ENCODE measurements at regions not wholly inside any gene's neighbourhood (a gene's known extent, or its start where the extent isn't known, plus 50 kb on each side); places are given as distances from the start of the nearest gene placed in this dataset.

DNA sequence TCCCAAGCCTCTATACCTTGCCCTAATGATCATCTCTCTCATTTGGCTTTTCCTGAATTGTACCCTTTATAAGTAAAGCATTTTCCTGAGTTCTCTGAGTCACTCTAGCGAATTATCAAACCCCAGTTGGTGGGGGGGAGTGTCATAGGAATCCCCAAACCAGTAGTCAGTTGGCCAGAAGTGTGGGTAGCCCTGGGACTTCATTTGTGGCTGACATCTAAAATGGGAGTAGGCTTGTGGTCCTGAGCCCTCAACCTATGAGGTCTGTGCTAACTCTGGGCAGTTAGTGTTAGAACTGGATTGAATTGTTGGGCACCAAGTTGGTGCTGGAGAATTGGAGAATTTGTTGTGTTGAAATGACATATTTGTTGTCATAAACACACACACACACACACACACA, 91.3 kb downstream of the BBS10 start:
- no peak for DNase-seq

DNA sequence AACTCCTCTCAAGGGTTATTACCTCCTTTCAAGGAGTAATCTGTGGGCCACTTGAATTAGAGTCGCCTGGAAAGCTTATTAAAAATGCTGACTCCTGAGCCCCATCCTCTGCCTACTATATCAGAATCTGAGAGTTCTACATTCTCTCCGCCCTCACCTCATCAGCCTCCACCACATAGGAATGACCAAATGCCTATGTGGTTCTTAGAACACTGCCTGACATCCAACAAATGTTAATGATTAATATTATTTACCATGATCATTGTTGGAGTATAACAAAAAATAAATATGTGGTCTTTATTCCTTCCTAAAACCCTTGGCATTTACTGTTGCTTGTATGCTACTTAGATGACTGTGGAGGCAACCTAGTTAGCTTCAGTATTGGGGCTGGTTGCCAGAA, 91.9 kb downstream of the BBS10 start:
- DNase-seq = no peak

DNA sequence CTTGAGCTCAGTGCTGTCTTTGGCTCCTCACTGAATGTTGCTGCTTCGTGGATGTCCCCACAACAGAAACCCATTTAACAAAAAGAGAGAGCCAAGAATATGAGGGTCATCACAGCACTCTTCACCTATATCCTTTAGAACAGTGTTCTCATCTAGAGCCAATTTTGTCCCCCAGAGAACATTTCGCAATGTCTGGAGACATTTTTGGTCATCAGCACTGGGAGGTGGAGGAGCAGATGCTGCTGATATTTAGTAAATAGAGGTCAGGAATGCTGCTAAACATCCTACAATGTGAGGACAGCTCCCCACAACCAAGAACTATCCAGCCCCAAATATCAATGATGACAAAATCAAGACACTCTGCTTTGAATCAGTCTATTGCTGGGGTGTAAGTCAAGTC, 92.5 kb downstream of the BBS10 start:
- DNase-seq = no peak

DNA sequence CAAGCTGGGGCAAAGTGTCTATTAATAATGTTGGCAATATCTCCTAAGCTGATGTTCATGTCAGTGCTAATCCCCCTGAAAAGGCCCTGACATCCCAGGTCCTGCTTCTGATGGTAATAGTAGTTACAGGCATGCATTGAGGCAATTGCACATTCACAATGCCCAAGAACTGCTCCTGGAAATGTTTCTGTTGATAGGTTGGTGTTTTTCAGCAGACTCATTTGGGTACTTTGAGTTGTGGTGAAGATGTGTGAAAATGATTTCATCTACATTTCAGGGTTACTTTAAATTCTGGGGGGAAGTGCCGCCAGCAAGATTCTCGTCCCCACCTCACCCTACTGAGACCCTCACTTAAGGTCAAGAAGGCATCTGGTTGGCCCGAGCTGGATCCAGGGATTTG, 92.9 kb downstream of the BBS10 start:
- no peak for DNase-seq

DNA sequence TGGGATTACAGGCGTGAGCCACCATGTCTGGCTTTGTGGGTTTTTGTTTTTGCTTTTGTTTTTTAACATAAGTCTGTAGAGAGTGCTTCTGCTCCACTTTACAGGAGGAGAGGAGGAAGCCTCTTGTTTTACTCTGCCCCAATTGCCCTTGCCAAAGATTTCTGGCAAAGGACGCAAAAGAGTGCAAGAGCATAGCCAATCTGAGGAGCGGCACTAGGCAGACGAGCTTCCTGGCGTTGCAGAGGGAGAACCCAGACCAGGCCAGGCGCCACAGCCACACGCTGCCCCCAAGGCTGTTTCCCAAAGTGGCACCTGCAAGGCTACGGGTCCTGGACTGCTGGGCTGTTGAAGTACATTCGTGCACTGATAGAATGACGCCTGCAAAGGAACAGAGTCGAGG, 96.2 kb downstream of the BBS10 start:
- no peak for DNase-seq

DNA sequence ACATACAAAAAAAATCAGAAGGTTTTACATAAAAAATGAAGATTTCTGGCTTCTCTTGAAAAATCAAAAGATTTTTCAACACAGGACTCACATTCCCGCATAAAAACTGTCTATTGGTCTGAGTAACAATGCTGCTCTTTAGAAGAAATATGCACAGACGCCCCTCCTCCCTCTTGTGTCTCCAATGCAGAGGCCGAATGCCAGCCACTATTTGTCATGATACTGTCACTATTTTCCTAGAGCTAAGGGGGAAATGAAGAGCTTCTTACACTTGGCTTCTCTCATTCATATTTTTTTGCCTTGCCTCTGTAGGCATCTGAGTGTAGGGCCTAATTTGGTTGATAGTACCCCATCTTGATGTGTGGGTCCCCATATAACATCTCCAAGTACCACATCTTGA, 98.0 kb downstream of the BBS10 start:
- no peak for DNase-seq

DNA sequence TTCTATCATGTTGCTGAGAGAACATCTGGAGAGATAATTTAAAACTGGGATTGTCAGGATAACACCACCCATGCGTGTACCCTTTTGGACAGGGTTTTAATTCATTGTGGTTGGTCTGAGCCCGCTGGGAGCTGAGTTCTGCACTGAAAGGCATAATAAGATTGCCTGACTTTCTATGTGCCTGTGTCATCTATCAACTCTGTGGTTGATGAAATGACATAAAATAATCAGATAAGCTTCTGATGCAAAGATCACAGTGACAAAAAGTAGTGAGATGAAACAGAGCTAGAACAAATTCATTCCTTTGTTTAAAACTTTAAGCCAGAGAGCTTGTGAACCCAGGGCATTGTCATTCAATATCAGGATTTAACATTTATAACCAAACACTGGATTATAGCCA, 98.7 kb downstream of the BBS10 start:
- no peak for DNase-seq

DNA sequence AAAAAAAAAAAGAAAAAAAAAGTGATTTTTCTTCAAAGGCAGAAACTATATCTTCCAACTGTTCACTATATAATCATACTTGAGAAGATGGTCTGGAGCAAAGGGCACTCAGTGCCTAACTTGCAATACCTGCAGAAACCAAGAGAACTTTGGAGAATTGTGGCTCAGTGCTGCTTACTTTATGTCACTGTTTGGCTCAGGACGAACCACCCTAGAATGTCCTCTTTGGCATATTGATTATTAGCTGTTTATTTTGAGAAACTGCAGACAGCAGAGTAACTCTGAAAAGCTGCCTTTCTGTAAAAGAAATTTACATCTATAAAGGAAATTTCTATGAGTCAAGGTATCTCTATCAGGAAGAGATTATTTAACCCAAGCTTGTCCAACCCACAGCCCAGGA, 100.2 kb downstream of the BBS10 start:
- DNase-seq = no peak

DNA sequence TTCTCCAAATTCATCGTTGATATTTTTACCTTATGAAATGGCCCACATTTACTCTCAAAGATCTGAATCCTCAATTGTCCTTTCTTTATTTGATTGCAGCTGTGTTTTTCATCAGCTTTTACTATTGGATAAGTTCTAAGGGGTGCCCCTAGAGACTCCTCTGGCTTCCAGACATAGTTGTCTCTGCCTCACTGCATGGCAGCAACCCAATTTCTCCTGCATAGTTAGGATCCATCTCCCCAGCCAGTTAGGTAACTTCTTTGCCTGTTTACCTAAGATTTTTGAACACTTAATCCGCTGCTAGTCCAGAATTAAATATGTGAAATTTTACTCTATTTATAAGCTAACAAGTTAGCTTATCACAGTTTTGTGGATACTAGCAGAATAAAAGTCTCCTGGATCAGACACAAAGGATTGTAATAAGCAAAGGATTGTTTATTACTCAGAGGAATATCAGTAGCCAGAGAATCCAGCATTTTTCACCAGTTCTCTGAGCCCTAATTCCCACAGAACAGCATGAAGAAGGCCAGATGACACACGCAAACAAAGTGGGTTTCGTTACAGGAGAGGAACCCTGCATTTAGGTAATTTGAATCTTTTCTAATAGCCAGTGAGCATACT, 101.1 kb downstream of the BBS10 start:
- no peak for DNase-seq

DNA sequence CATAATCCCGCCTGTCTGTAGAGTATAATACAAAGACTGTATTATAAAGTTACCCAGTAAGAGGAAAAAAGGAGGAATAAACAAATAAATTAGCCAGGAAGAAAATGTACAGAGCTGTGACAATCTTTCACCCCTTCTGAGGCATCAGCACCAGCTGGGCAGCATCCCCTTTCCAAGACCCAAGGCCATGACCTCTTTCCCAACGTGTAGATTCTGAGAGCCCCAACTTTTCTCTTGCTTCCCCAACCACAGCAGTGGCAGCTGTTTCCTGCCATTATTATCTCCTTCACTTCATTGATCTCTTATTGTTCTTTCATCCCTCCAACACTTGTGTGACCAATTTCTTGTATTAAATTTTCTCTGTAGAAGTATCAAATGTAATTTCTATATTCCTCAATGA, 101.6 kb downstream of the BBS10 start:
- no peak for DNase-seq

DNA sequence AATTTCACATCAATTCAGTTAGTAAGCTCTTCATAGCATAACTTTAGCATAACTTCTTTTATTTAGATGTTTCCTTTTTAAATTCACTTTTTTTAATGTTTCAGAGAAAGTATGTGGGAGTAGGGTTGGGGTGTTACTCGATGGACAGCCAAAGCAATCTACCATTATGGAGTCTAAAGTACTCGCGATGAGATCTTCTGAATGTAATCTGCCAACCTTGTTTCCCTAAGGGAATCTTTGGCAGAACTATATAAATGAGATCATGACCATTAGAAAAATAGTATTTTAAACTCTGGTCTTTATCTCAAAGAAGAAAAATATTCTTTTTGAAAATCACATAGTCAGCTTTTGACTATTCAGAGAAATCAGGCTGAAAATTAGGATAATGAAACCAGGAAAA, 103.9 kb downstream of the BBS10 start:
- DNase-seq = no peak

DNA sequence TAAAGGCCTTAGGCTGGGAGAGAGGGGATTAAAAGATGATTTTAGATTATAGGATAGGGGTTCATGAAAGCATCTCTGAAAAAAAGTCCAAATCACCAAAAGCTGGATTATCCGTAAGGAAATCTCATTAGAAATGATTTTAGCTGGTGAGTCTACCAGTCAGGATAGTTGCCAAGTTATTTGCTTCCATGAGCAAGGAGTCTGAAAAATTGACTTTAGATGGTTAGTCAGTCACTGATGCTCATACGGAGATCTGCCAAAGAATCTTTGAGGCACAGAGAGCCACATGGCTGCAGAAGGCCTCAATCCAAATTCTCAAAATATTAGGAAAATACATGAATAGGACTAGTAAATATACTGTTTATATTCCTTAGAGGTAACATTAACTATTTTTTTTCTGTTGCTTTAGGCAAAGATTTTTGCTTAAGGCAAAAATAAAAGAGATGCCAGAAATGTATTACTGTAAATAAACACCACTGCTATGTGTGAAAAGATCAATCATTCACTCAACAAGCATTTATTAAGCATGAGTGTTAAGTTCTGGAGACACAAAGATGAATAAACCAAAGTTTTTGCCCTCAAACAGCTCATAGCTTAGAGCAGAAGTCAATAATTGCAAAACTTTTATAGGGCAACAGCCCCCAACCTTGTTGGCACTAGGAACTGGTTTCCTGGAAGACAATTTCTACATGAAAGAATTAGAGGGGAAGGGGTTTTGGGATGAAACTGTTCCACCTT, 105.2 kb downstream of the BBS10 start:
- no peak for DNase-seq

DNA sequence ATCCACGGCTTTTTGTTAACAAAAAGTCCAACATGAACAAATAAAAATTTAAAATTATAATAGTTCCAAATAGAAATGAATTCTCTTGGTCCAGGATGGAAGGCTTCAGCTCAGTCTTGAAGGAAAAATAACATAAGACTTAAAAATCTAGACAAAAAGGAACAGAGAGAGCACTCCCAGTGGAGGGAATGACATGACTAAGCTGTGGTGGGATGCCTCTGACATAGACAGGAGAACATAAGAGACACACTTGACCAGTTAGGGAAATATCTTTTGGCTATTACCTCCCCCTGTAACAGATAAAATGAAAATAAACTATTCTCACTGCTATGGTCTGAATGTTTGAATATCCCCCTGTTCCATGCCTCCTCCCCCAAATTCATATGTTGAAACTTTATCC, 106.8 kb downstream of the BBS10 start:
- DNase-seq = no peak

DNA sequence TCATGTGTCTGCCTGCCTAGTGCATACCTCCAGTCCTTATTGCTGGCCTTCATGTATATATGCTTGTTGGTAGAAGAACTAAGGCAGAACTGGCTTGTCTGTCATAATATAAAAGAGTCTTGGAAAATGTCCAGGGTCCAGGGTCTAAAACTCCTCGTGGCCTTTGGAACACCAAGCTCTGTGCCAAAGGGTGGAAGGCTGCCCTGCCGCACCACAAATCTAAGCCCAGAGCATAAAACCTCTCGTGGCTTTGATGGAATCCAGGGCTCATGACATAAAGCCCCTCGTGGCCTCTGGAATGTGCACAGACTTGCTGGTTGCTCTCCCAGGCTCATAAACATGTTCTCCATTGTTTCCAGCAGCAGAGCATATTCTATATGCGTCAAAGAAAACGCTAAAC, 107.9 kb downstream of the BBS10 start:
- no peak for DNase-seq

DNA sequence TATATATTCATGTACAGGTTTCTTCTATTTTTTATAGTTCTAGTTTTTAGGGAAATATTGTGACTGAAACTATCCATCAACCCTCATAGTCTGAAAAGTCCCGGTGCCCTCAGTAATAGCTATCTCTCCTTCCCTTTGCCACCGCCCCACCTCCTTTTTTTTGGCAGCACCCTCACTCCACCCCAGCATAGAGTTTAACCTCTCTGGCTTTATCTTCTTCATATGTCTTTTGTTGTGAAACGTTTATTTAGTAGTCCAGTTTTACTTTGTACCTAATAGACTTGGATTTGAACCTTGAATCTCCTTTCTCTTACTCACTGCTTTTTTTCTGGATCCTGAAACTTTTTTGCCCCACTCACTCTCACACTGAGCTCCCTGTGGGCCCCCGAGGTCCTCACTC, 109.5 kb downstream of the BBS10 start:
- no peak for DNase-seq

DNA sequence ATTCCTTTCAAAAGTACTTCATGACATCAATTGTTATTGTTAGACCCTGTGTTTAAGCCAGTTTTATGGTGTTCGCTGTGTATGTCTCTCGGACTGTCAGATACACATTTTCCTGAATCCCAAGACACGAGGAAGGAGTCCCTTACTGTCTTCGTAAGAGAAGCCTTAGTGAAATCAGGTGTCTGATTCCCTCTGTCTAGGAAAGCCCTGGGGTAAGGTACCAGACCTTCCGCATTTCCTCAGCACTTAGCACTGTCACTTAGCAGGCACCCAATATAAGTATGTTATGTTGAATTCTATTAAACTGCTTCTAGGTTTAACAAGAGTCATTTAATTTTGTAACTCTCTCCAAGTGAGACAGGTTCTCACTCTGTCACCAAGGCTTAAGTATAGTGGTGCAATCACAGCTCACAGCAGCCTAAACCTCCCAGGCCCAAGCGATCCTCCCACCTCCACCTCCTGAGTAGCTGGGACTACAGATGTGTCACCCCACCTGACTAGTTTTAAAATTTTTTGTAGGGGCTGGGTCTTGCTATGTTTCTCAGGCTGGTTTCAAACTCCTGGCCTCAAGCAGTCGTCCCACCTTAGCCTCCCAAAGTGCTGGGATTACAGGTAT, 111.0 kb downstream of the BBS10 start:
- no peak for DNase-seq

DNA sequence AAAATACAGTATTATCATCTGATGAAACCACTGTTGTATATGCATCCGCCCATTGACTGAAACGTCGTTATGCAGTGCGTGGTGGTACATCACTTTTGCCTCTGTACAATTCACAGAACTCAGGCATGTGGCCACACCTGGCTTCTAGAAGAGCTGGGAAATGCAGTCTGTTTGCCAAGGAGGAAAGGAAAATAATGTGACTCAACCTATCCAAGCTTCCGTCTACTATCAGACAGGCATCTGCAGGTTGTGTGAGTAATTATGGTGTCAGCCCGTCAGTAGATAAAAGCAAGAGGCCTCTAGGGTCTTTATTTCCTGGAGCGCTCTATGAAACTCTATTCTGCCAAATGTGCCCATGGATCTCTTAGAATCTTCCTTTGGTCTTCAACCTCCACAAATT, 111.6 kb downstream of the BBS10 start:
- DNase-seq = no peak

DNA sequence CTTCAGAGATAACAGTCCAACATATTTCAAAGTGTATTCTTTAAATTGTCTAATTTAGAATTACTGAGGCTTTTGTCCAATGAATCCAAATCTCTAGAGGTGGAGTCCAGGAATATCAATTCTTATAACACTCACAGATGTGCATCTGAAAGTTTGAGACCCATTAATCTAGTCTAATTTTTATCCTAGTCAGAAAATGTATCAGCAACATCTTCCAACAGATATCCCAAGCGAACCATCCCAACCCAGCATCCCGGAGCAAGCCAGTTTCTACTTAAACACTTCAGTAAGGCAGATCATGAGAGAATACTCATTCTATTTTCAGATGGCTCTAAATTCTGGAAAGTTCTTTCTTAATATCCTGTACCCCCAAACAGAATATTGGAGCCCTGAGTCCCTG, 113.5 kb downstream of the BBS10 start:
- DNase-seq = no peak

DNA sequence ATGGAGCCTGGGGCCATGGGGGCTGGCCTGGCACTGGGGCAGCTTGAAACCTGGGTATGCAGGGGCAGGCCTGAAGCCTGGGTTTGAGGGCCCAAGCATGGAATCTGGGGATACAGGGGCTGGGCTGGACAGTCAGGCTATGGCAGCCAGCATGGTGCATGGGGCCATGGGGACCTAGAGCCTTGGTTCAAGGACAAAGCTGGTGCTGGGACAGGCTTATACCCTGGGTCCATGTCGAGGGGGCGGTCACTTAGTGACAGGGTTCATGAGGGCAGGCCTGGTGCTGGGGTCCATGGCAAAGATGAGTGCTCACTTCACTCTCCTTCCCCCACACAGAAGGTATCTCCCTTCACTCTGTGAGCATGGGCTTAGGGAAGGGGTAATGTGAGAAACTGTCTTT, 116.2 kb downstream of the BBS10 start:
- DNase-seq = no peak

DNA sequence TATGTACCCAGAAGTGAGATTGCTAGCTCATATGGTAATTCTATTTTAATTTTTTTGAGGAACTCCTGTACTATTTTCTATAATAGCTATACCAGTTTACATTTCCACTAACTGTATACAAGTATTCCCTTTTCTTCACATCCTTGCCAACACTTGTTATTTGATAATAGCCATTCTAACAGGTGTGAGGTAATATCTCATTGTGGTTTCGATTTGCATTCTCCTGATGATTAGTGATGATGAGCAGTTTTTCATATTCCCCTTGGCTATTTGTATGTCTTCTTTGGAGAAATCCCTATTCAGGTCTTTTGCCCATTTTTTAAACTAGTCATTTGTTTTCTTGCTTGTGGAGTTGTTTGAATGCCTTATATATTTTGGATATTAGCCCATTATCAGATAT, 121.3 kb downstream of the BBS10 start:
- DNase-seq = no peak

DNA sequence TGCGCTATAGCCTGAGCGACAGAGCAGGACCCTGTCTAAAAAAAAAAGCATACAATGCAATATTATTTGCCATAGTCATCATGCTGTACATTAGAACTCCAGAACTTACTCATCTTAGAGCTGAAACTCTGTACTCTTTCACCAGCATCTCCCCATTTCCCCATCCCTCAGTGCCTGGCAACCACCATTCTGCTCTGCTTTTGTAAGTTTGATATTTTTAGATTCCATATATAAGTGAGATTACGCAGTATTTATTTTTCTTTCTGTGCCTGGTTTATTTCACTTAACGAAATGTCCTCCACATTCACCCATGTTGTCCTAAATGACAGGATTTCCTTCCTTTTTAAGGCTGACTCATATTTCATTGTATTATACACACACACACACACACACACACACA, 121.8 kb downstream of the BBS10 start:
- no peak for DNase-seq

DNA sequence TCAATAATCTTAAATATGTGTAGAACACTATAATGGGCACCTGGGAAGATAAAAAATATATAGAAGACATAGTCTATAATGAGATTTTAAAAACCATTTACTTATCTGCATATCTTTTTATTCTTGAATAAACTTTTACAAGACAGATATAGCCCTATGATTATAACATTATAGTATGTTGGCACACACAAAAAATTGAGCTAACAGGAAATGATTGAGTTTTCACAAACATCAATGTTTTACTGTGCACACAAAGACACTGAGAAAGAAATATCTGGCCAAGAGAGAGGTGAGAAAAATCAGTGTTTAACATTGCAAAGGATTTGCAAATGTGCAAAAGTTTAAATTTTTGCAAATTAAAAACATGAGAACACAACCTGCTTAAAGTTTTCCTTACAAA, 124.3 kb downstream of the BBS10 start:
- DNase-seq = no peak

DNA sequence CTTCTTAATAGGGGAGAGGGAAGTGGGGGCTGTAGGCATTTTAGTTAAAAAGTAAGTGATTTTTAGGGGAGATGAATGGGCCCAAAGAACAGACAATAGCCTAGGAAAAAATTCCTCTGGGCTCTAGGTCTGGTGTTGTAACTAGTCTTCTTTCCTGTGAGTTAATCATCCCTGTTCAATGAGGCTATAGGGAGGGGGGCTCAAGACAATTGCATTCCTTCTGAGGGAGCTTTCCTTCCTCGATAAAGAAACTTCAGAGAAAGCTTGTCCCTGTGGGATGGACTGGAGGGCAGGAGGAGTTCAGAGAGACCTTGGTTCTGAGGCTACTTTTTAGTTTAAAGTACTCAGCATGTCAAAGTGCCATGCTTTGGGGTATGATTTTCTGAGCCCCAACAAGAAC, 127.2 kb downstream of the BBS10 start:
- no peak for DNase-seq

DNA sequence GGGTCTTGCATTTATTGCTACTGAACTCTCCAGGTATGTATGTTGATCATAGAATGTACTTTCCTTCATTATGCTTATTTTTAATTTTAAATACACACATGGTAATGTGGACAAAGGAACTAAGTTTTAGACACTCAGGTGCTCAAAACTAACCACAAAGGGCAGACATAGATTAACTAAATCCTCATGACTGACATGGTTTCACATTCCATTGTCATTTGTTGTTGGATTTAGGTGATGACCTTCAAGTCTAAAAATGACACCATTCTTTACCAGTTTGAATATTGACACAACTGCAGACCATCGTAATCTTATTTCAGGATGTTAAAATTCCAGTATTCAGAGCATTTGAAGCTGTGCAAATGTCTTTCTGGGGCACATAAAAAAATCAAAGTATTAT, 128.4 kb downstream of the BBS10 start:
- DNase-seq = no peak

All from stimulated activated naive CD4-positive, alpha-beta T cell (primary cell).